H1 (cell line): ENCODE measurements at regions not wholly inside any gene's neighbourhood (a gene's known extent, or its start where the extent isn't known, plus 50 kb on each side); places are given as distances from the start of the nearest gene placed in this dataset.

Experiments
- CTCF ChIP-seq, 3 experiments: IDR thresholded peaks; 1 replicate in 2 of 3; 2 replicates in 1 of 3; pipeline versions ENCODE4 v1.5.1 to v1.6.1; 2011; ENCODE audit warnings: low read length in 3 of 3, mild to moderate bottlenecking in 3 of 3, inconsistent platforms in 2 of 3, low read depth in 1 of 3, moderate library complexity in 1 of 3; ENCODE audit not compliant: insufficient read depth in 1 of 3; ENCODE audit errors: control extremely low read depth in 1 of 3
- RFX5 ChIP-seq: IDR thresholded peaks from 2 replicates; pipeline ENCODE4 v1.6.1; 2011; ENCODE audit warnings: low read depth, low read length, improper control_type of control experiment, borderline replicate concordance

- no peak for TF ChIP-seq CTCF (IDR thresholded peaks at IDR 0.05; ENCODE audit: control extremely low read depth in 1 of 3, insufficient read depth in 1 of 3, low read depth in 1 of 3, low read length in 3 of 3)
- no peak for TF ChIP-seq RFX5
Observed at GRCh38 chr2:161036926-161037325, 123.3 kb upstream of the TANK start (continued).
